HG02623 (cell line): ENCODE measurements at regions not wholly inside any gene's neighbourhood (a gene's known extent, or its start where the extent isn't known, plus 50 kb on each side); places are given as distances from the start of the nearest gene placed in this dataset.
"Not testable (repeated sequence)": the region's sequence is repeated elsewhere in the genome, so short reads cannot be mapped to it uniquely, and the experiment has no call there.

Experiments used
- ATAC-seq: cut with Tn5 transposase; IDR thresholded peaks from one replicate; pipeline ENCODE4 v1.9.1; 2021; ENCODE audit warnings: moderate library complexity; ENCODE audit not compliant: unreplicated experiment

DNA sequence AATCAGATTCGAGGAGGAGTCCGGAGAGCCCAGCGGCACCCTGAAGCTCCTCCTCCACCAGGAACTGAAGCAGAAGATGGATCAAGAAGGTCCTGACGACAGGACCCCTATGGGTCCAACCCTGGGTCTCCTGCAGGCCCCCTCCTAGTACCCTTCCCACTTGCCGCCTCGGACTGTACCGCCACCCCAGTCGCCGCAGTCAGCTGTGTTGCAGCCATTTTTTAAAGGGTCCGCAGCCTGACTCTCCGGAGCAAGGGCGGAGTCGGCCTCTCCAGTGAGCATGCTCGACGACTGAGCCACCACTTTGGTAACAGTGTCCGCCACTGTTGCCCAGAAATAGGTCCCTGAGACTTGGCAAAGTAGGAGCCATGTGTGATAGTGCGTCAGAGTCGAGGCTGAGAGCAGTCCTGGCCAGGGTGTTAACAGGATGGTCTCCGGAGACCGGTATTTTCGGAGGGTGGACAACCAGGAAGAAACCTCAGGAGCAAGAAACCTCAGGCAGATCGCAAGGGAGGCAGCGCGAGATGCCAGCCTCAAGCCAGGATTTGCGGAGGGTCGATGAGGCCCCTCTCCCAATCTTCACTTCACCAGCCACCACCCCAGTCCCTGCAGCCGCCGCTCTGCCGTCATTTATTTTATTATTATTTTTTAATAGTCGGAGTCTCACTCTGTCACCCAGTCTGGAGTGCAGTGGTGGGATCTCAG lies 294.6 kb upstream of the ZNF337 start:
- ATAC-seq, result no peak

DNA sequence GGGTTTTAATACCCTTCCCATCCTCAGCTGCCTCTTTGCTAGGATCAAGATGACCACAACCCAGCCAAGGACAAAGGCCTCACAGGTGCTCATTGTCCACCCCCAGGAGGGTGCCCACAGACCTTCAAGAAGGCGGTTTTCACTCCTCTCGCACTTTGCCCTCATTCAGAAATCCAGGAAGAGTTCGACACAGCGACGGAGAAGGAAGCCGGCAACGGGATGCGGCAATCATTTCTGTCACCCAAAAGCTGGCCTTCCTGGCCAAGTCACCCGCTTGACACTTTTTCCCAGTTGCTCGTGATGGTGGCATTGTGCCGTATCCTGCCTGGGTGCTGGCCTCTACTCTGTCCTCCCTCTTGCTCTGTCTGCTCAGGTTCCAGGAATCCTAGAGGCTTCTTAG lies 293.0 kb upstream of the ZNF337 start:
- ATAC-seq, result not testable (repeated sequence)

DNA sequence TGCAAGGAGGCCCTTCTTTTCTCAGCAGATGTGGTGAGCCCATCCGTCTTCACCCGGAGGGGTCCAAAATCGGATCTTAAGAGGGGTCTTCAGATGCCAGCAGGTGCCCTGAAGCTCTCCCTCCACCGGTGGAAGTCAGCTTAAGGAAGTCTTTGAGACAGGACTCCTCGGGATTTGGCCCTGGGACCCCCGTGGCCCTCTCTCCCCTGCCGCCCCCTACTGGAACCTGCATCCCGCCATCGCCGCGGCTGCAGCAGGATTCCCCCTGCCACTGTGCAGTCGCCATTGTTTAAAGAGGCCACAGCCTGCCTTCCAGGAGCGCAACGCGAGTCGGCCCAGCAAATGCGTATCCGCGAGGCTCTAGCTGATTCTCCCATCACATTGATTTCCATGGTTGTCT lies 292.5 kb upstream of the ZNF337 start:
- no peak for ATAC-seq

DNA sequence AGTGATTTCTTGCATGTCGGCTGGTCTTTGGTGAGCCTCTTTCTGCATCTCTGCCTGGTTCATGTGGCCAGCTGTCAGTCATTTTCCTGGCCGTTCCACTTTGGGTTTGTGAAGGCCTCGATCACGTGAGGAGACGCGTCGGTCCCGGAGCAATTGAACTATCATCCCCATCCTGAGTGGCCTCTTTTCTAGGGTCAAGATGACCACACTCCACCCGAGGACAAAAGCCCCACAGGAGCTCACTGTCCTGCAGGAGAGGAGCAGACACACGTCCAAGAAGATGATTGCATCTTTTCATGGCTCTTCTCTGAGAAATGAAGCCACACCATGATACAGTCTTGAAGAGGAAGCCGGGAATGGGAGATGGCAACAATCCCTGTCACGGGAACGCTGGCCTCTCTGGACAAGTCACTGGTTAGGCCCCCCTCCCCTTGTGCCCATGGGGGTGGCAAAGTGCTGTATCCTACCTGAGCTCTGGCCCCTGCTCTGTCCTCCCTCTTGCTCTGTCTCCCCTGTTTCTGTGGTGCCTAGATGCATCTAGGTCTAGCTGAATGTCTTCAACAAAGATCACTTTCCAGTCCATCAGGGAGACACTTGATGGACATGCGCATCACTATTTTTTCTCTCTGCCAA lies 291.4 kb upstream of the ZNF337 start:
- not testable (repeated sequence) for ATAC-seq

DNA sequence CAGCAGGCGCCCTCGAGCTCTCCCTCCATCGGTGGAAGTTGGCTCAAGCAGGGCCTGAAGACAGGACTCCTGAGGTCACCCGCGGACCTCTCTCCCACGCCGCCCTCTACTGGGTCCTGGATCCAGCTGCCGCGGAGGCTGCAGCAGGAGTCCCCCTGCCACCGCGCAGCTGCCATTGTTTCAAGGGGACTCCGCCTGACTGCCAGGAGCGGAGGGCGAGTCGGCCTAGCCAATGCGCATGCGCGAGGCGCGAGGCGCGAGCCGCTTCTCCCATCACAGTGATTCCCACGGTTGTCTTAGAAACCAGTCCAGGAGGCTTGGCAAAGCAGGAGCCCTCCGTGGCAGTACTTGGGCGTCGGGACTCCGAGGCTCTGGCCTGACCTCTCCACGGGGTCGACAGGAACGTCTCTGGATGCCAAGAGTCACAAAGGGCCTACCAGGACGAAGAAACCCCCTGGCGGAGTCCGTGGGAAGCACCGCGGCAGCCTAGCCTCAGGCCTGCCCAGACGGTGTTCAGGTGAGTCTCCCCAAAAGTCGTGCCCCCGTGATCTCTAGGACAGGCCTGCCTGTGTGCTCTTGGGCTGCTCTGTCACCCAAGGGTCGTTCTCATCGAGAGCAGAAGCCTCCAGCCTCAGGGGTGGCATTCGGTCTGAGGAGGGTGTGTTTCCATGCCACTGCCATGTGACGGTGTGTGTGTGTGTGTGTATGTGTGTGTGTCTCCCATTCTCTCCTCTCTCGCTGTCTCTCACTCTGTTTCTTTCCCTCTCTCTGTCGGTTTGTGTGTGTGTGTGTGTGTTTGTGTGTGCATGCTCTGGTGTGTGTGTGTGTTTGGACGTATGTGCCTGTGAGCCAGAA lies 290.6 kb upstream of the ZNF337 start:
- peak; percentile 70 for ATAC-seq

DNA sequence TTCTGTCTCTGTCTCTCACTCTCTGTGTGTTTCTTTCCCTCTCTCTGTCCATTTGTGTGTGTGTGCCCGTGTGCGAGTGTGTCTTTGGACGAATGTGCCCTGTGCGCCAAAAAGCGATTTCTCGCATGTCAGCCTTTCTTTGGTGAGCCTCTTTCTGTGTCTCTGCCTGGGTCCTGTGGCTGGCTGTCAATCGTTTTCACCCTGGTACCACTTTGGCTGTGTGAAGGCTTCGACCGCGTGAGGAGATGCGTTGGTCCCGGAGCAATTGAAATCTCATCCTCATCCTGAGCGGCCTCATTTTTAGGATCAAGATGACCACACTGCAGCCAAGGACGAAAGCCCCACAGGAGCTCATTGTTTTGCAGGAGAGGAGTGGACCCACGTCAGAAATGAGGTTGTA lies 288.9 kb upstream of the ZNF337 start:
- ATAC-seq, result no peak

DNA sequence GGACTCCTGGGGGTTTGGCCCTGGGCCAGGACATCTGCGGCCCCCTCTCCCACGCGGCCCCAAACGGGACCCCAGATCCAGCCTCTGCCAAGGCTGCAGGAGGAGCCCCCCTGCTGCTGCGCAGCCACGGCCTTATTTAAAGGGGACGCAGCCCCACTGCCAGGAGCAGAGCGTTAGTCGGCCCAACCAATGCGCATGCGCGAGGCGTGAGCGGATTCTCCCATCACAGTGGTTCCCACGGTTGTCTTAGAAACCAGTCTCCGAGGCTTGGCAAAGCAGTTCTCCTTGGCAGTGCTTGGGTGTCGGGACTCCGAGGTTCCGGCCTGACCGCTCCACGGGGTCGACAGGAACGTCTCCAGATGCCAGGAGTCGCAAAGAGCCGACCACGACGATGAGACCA lies 288.3 kb upstream of the ZNF337 start:
- no peak for ATAC-seq

DNA sequence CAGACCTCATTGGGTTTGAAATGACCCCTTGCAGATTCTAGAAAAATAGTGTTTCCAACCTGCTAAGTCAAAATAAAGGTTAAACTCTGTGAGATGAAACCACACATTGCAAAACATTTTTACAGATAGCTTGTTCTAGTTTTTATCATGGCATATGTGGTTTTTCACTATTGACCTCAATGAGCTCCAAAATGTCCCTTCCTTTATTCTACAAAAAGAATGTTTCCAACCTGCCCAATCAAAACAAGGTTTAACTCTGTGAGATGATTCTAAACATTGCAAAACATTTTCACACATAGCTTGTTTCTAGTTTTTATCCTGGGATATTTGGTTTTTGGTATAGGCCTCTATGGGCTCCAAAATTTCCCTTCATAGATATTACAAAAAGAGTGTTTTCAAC lies 286.0 kb upstream of the ZNF337 start:
- not testable (repeated sequence) for ATAC-seq

DNA sequence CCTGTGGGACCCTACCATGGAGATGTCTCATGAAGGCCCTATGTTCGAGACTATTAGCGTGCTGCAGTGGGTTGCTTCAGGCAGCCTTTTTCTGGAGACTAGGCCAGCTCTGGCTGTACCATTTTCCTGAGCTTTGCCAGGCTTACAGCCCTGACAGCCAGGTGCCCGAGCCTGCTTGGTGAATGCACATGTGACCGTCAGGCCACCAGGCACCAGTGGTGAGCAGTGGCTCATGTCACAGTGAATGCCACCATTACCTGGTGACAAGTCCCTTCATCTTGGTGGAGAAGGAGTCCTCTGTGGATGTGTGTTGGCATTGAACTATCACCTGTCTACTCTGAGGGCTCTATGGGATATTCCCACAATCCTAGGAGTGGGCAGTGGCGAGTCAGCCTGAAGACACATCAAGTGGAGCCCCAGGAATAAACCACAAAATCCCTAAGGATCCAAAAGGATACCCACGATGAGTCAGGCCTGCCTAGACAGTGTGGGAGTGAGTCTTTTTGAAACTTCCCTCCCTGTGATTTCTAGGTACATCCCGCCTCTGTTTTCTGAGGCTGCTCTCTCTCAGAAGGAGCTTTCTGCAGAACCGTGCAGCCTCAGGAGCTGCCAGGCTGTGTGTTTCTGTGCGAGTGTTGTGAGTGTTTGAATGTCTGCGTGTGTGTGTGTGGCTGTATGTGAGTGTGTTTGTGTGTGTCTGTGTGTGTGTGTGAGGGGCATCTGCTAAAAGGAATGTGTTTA lies 282.0 kb upstream of the ZNF337 start:
- ATAC-seq, result not testable (repeated sequence)

DNA sequence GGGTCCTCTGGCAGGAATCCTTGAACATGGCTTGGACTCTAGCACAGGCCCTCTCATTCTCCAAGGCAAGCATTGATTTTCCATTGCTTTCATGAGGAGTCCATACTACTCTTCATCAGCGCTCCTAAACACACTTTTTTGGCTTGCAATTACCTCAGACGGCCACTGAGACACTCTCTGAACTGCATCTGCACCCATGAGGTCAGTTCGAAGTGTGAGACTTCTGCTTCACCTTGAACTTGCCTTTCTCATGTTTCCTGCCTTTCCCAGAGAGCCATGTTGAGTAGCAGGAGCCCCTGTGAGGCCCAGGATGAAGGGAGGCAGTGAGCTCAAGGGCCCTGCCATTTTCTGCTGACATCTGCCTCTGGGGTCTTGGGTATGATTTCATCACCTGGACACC lies 279.2 kb upstream of the ZNF337 start:
- ATAC-seq, result not testable (repeated sequence)

DNA sequence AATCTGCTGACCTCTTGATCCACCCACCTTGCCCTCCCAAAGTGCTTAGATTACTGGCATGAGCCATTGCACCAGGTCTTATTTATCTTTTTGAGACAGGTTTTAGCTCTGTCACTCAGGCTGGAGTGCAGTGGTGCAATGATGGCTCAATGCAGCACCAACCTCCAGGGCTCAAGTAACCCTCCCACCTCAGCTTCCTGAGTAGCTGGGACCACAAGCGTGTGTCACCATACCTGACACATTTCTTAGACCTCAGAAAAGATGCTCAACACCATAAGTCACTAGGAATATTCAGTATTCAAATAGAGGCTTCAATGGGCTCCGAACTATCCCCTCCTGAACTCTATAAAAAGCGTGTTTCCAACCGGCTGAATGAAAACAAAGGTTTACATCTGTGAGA lies 268.6 kb upstream of the ZNF337 start:
- ATAC-seq, result not testable (repeated sequence)

DNA sequence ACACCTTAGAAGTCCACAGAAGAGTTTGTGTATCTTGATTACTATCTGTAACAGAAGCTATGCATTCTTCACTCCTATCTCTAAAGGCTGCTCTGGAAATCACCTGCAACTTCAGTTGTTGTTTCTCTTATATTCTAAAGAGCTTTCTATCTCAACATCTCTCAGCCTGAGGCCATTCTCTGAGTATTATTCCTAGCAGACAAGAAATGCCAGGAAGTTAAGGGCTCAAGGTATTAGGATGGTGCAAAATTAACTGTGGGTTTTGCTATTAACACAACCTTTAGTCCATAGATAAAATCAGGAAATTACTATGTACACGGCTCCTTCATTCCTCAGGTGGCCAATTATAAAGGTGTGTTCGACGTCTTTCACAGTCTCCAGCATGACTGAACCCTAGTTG lies 257.2 kb upstream of the ZNF337 start:
- ATAC-seq, result not testable (repeated sequence)

DNA sequence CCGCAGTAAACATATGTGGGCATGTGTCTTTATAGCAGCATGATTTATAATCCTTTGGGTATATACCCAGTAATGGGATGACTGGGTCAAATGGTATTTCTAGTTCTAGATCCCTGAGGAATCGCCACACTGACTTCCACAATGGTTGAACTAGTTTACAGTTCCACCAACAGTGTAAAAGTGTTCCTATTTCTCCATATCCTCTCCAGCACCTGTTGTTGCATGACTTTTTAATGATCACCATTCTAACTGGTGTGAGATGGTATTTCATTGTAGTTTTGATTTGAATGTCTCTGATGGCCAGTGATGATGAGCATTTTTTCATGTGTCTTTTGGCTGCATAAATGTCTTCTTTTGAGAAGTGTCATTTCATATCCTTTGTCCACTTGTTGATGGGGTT lies 238.6 kb upstream of the ZNF337 start:
- not testable (repeated sequence) for ATAC-seq

DNA sequence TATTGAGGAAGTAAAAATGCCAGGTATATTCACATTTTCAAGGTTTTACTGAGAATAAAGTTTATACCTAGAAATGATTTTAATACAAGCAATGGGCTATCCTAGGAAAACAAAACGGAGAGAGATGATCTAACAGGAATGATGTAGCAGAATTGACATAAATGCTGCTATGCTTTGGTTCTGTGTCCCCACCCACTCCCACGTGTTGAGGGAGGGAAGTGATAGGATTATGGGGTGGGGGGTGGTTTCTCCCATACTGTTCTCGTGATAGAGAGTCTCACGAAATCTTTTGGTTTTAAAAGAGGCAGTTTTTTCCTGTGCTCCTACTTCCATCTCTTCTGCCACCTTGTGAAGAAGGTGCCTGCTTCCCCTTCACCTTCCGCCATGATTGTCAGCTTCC lies 236.2 kb upstream of the ZNF337 start:
- not testable (repeated sequence) for ATAC-seq

DNA sequence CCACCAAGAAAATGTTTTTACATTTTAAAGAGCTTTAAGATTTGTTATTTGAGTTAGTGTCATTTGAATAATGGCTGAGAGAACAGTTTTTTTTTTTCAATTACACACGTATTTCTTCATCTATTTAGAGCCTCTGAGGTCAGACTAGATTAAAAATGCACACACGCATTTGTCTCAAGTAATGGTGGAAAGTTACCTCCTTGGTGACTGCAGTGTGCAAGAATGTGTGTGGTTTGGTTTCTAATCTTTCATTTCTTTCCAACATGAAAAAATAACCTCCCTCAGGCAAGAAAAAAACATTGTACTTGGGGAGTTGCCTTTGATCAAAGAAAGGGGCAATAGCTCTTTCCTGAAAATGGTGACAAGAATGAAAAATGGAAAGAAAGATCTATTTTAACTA lies 235.5 kb upstream of the ZNF337 start:
- ATAC-seq, result not testable (repeated sequence)

DNA sequence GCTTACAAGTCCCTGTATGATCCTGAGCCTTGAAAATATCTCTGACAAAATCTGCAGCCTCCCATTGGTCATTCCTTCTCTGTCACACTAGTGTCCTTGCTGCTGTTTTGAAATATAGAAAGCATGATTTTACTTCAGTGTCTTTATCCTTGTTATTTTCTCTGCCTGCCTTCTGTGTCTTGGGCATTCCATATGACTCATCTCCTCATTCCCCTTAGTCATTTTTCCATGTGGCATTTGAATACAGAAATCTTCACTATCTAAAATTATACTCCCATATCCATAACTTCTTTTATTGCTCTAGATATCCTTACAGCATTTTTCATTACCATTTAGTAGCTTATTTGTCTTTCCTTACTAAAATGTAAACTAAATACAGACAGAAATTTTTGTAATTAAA lies 205.7 kb upstream of the ZNF337 start:
- ATAC-seq, result not testable (repeated sequence)

DNA sequence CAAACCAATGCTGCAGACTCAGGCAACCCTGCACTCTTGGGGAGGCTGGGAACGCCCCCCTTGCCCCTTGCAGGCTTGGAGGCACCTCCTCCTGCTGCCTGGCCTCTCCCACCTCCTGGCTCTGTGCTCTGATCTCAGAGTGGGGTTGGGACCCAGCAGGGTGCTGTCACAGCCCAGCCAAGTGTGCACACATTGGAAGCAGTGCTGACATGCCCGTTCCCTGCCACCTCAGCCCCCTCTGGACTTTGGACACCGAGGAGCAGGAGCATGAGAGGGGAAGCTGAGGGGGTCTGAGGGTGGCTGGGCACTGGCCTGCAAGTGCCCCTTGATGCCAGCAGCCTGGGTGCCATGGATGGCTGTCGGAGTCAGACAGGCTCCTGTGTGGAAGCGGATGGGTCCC lies 202.0 kb upstream of the ZNF337 start:
- not testable (repeated sequence) for ATAC-seq

DNA sequence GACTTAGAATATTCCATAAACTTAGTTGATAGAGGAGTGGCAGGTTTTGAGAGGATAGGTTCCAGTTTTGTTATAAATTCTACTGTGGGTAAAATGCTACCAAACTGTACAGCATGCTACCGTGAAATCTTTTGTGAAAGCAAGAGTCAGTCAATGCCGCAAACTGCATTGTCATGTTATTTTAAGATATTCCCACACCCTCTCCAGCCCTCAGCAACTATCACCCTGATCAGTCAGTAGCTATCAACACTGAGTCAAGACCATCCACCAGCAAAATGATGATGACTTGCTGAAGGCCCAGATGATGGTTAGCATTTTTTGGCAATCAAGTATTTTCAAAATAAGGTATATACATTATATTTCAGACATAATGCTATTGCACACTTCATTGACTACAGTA lies 182.4 kb upstream of the ZNF337 start:
- ATAC-seq, result not testable (repeated sequence)

DNA sequence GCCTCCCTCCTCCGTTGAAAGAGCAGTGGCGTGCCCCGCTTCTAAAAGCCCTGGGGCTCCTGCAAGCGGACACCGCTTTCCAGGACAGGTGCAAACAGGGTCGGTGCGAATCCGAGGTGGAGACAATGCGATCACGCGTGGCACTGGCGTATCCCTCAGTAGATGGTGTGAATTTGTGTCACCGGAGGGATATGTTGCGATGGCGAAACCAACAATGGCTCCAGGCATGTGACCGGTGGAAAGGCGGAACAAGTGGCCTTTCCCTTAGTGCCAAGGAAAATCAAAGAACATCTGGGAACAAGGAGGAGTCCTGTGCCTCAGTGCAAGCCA lies 172.0 kb upstream of the ZNF337 start:
- not testable (repeated sequence) for ATAC-seq

DNA sequence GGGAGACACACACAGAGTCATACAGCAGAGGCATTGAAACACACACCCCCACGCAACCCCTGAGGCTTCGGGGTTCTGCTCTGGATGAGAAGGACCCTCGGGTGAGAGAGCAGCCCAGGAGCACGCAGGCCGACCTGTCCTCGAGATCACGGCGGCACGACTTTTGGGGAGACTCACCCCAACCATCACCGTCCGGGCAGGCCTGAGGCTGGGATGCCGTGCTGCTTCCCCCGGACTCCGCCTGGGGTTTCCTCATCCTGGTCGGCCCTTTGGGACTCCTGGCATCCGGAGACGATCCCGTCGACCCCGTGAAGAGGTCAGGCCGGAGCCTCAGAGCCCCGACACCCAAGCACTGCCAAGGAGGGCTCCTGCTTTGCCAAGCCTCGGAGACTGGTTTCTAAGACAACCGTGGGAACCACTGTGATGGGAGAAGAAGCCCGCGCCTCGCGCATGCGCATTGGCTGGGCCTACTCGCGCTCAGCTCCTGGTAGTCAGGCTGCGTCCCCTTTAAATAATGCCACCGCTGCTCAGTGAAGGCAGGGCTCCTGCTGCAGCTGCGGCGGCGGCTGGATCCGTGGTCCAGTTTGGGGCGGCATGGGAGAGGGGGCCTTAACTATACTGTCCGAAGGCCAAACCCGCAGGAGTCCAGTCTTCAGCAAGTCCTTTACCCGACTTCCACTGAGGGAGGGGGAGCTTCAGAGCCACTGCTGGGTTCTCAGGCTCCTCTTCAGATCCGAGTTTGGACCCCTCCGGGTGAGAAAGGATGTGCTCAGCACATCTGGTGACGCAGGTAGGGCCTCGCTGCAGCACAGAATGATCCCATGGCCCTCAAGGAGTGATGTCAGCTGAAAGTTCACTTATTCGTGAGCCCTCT lies 171.4 kb upstream of the ZNF337 start:
- no peak for ATAC-seq
